ENCODE measurements at regions not wholly inside any gene's neighbourhood (a gene's known extent, or its start where the extent isn't known, plus 50 kb on each side); places are given as distances from the start of the nearest gene placed in this dataset.

DNA sequence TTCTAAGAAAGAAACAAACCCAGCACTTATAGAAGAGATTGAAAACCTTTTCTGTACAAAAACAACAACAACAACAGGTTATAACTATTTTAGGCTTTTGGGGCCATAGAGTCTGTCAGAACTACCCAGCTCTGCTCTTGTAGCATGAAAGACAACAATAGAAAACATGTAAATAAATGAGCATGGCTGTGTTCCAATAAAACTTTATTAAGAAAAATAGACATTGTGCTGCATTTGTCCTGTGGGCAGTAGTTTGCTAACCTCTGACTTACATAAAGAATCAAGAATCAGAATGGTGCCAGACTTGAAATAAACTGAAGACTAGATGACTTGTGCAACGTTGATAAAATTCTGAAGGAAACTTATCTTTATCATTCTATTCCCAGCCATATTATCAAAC is 617.5 kb downstream of the DIAPH3 start:
- DNase-seq, result no peak

GRCh38 chr13:59547950-59548349 is 615.8 kb downstream of the DIAPH3 start:
- DNase-seq, result no peak

DNA sequence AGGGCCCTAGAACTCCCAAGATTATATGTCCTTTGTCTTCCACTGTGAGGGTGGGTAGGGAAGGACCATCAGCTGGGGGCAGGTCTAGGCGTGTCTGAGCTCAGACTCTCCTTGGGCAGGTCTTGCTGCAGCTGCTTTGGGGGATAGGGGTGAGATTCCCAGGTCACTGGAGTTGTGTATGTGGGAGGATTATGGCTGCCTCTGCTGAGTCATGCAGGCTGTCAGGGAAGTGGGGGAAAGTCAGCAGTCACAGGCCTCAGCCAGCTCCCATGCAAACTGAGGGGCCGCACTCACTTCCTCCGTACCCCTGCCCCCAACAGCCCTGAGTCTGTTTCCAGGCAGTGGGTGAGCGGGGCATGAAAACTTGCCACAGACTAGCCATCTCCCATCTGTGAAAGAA is 600.8 kb downstream of the DIAPH3 start:
- DNase-seq, result no peak

- no peak for DNase-seq
Measured at GRCh38 chr13:59566561-59566960, 597.2 kb downstream of the DIAPH3 start.

DNA sequence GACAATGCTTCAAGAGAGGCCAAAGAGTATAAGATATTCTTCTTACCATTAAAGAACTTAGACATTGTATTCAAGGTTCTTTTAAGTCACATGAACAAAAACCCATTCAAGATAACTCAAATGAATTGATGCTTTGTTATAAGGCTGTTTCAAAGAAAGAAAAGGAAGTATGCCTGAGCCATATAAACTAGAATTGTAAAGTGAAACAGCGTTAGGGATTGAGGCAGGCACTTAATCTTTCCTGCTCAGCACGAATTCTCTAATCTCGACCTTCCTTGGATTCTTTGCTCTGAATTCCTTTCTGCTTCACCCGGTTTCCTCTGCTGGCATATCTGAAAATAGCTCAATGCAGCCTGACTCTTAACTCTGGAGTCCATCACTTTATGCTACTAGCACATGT is 595.4 kb downstream of the DIAPH3 start:
- no peak for DNase-seq

GRCh38 chr13:59570204-59570603 is 593.5 kb downstream of the DIAPH3 start:
- no peak for DNase-seq

DNA sequence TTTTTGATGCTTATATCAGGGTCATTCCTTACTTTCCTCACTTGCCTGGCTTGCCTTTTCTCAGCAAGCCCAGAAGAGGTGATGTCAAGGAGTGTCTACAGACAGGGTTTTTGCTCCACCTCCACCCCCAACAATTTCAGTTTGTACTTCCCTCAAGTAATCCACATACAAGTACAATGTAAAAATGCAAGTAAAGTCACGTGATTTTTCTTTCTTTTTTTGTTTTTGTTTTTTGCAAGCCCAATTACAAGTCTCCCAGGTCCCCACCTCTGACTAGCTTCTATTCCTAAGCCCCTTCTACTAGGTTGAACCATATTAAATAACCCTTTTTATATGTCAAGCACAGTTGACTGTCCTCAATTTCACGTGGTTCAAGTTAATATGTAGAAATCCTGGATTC is 579.6 kb downstream of the DIAPH3 start:
- DNase-seq, result no peak

GRCh38 chr13:59584761-59585670 is 578.7 kb downstream of the DIAPH3 start:
- DNase-seq, result no peak

DNA sequence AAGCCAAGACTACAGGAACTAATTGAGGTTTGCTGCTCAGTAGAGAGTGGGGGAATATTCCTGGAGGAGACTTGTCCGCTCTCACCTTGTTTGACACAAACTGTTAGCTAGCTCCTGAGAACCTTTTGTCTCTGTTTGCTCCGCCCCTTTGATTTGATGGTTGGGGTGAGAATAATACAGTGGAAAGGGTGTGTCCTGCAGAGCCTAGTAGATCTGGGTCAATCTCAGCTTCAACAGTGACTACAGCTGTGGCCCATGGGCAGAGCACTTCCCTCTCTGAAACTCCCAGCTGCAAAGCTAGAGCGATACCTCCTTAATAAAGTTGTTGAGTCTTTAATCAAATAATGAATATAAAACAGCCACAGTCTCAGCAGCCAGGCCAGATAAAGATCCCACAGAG is 576.7 kb downstream of the DIAPH3 start:
- DNase-seq, result no peak

DNA sequence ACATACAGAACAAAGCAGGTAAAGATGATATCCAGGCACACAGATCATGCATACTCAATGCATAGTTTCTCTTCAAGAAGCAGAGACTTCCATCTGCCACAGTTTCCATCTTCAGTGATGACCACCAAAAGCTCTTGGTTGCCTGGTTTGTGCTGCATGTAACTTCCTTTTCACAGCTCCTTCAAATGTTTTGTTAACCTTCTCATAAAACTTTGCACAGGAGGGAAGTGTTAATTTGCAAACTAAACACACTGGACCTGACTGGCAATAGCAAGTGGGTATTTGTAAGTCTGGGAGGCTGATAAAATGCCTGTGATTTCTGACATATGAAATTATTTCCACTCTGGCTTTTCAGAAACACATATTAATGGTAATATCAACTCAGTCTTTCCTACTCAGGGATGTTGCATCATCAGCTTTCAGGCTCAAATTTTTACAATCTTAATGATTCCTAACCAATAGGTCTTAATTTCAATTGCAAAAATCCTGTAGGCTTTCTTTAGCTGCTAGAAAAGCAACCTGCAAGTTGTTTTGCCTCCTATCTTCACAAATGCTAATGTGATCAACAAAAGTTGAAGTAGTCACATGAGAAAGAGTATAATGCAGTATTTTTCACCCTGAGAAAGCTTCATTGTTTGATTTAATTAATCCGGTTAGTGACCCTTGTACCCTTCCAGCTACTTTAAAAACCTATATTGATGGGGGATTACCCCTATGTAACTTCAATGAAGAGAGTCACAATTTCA is 575.6 kb downstream of the DIAPH3 start:
- DNase-seq, result peak; percentile 14

GRCh38 chr13:59588717-59589067 is 575.0 kb downstream of the DIAPH3 start:
- DNase-seq, result no peak

DNA sequence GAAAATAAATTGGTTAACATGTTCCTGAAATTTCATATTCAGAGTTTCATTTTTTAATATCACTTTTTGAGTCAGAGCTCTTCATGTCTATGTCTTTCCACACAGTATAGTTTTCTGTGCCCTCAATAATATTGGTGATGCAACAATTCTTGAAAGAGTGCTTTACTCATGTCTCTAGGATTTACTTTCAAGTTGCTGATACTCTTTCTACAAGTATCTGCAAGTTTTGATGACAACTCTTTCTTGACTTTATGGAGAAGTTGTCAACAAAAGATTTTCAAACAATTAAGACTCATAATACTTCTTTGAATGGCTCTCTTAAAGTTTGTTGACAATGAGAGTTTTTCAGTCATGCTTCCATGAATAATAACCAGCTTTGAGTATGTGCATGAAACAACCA is 561.7 kb downstream of the DIAPH3 start:
- no peak for DNase-seq

DNA sequence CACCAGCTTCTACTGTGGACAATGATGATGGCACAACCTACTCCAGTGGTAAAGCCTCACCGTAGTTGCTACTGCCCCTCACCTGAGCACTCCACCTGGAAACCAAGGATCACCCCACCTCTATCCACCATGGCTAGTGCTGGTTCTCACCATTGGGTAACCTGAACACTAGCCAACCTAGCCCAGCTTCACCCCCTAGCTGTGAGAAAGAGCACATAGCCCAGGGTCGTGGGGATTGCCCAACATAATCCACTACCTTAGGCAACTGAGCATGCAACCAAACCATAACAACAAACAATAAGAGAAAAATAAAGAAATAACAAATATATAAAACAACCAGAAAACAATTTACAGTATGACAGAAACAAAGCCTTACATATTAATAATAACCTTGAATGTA is 560.1 kb downstream of the DIAPH3 start:
- no peak for DNase-seq

DNA sequence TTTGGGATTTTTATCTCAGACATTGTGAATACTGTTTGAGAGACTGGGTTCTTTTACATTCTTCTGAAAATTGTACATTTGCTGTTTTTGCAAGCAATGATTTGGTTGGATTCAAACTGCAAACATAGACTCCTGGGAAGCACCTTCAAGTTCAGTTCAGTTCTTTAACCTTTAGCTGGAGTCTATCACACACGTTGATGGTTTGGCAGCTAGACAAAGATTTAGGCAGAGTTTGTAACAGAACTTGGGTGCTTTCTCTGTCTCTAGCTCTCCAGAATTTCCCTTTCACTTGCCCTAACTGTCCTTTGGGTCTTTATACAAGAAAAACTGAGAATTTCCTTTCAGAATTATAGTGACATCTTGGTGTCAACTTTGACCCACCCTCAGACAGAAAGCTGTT is 556.6 kb downstream of the DIAPH3 start:
- DNase-seq, result no peak

- no peak for DNase-seq
Measured at GRCh38 chr13:59607780-59608233, 555.9 kb downstream of the DIAPH3 start.

DNA sequence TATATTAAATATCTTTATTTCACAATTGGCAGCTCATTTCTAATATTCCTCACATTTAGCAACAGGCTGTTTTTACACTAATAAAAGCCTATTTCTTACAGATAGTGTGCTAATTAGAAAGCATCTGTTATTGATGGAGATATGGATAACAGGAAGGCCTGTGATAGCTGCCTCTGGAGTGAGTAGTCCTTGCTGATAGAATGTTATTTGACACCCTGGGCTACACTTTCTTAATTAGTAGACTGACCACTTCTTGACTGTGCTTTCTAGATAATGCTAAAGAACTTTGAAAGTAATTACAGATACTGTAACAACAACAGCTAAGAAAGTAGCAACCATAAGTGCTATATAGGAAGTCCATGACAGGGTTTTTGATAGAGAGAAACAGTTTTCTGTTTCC is 554.3 kb downstream of the DIAPH3 start:
- DNase-seq, result no peak
